ENCODE measurements at regions not wholly inside any gene's neighbourhood (a gene's known extent, or its start where the extent isn't known, plus 50 kb on each side); places are given as distances from the start of the nearest gene placed in this dataset.

DNA sequence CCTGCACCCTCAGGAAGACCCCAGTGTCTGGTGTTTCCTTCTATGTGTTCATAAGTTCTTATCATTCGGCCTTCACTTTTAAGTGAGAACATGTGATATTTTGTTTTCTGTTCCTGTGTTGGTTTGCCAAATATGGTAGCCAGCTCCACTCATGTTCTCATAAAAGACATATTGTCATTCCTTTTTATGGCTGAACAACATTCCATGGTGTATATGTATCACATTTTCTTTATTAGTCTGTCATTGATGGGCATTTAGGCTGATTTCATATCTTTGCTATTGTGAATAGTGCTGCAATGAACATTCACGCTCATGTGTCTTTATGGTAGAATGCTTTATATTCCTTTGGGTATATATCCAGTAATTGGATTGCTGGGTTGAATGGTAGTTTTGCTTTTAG is 645.1 kb downstream of the SLC16A7 start:
- CTCF ChIA-PET (ENCODE audit: partially characterized antibody): no interaction called here
- H3K4me1 ChIP-seq (replicated peaks in 1 of 4; ENCODE audit: control insufficient read depth in 3 of 4, insufficient read depth in 4 of 4, low read length in 3 of 4): no peaks in the 10 kb centered on the region
- no peak overlapping the region for H2AK5ac ChIP-seq (ENCODE audit: low read depth, low read length)
- no peaks in the 10 kb centered on the region for H3K23me2 ChIP-seq (ENCODE audit: low read depth, low read length)
- no peaks in the 10 kb centered on the region for H3K79me2 ChIP-seq (ENCODE audit: control insufficient read depth in 1 of 2, insufficient read depth in 2 of 2, low read length in 2 of 2)
- no peak overlapping the region for H3K27ac ChIP-seq (ENCODE audit: low read depth, low read length)
- no peak overlapping the region for H2BK5ac ChIP-seq (ENCODE audit: low read depth, low read length)
- H3K36me3 ChIP-seq (ENCODE audit: control insufficient read depth in 2 of 4, insufficient read depth in 4 of 4, low read length in 3 of 4): no peaks in the 10 kb centered on the region
- no peaks in the 10 kb centered on the region for H3K9me3 ChIP-seq (ENCODE audit: insufficient read depth in 2 of 2, low read depth in 1 of 2, low read length in 1 of 2)
- H4K8ac ChIP-seq (ENCODE audit: extremely low read depth, insufficient read depth, low read length): no peak overlapping the region
- H2BK20ac ChIP-seq (ENCODE audit: low read length): no peak overlapping the region
- H3K4ac ChIP-seq (replicated peaks; ENCODE audit: insufficient read length, low read depth, low read length): no peak overlapping the region
- no peak overlapping the region for H3K23ac ChIP-seq (ENCODE audit: insufficient read length)
- H3K4me3 ChIP-seq (ENCODE audit: extremely low read depth in 1 of 4, insufficient read depth in 2 of 4, low read depth in 3 of 4, low read length in 4 of 4): no peak overlapping the region
- H3K56ac ChIP-seq (replicated peaks; ENCODE audit: insufficient read length, low read depth, low read length): no peak overlapping the region
- H3K18ac ChIP-seq (ENCODE audit: extremely low read depth, low read length): no peak overlapping the region
- no peak overlapping the region for H4K5ac ChIP-seq (ENCODE audit: insufficient read length, low read depth, low read length)
- H4K91ac ChIP-seq (replicated peaks; ENCODE audit: insufficient read length, low read length): no peak overlapping the region
- H3K14ac ChIP-seq (ENCODE audit: insufficient read length): no peak overlapping the region
- no peaks in the 10 kb centered on the region for H3K27me3 ChIP-seq (replicated peaks in 1 of 4; ENCODE audit: control insufficient read depth in 3 of 4, extremely low read depth in 1 of 4, insufficient read depth in 3 of 4, low read length in 3 of 4)
- H2BK12ac ChIP-seq (ENCODE audit: low read depth, low read length): no peak overlapping the region
- H3K79me1 ChIP-seq (ENCODE audit: low read depth, low read length): no peaks in the 10 kb centered on the region
- TF ChIP-seq RAD21 (IDR thresholded peaks at IDR 0.05 in 1 of 2, conservative IDR thresholded peaks at IDR 0.05 in 1 of 2; ENCODE audit: low read depth in 2 of 2, low read length in 2 of 2) (no peak), SAP30 (IDR thresholded peaks at IDR 0.05; ENCODE audit: insufficient read depth, insufficient replicate concordance, low read length) (no peak), RXRA (IDR thresholded peaks at IDR 0.05; ENCODE audit: insufficient read depth, low read depth, low read length) (no peak), CREB1 (IDR thresholded peaks at IDR 0.05) (no peak)
- no peak overlapping the region for H3K4me2 ChIP-seq (ENCODE audit: insufficient read depth in 1 of 2, low read depth in 2 of 2, low read length in 2 of 2)
- H2BK15ac ChIP-seq (ENCODE audit: low read length): no peak overlapping the region
- no peak overlapping the region for H2BK120ac ChIP-seq (replicated peaks; ENCODE audit: low read depth, low read length)
- no peak for FAIRE-seq
- POLR2A ChIA-PET (ENCODE audit: partially characterized antibody): no interaction called here
- no peak for DNase-seq (ENCODE audit: low read depth in 1 of 2, low spot score in 2 of 2)
- H3K9ac ChIP-seq (replicated peaks in 1 of 4; ENCODE audit: extremely low read depth in 1 of 4, low read depth in 3 of 4, low read length in 3 of 4): no peak overlapping the region
- H2AFZ ChIP-seq (ENCODE audit: low read length): no peak overlapping the region
- H4K20me1 ChIP-seq (replicated peaks in 1 of 2; ENCODE audit: control insufficient read depth in 1 of 2, insufficient read depth in 2 of 2, low read length in 2 of 2): no peaks in the 10 kb centered on the region
- 93% methylated on average over 2 of the region's 2 CpGs; no CpG with 5 or more reads in 1 of the 2 experiments for WGBS, 2 experiments (ENCODE audit: extremely low coverage in 1 of 2, insufficient coverage in 1 of 2, insufficient read length in 1 of 2, insufficient replicate concordance in 2 of 2, low coverage in 1 of 2, low lambda C conversion rate in 2 of 2, missing lambda C conversion rate in 1 of 2)
